ENCODE measurements at regions not wholly inside any gene's neighbourhood (a gene's known extent, or its start where the extent isn't known, plus 50 kb on each side); places are given as distances from the start of the nearest gene placed in this dataset.
"Not testable (repeated sequence)": the region's sequence is repeated elsewhere in the genome, so short reads cannot be mapped to it uniquely, and the experiment has no call there.

DNA sequence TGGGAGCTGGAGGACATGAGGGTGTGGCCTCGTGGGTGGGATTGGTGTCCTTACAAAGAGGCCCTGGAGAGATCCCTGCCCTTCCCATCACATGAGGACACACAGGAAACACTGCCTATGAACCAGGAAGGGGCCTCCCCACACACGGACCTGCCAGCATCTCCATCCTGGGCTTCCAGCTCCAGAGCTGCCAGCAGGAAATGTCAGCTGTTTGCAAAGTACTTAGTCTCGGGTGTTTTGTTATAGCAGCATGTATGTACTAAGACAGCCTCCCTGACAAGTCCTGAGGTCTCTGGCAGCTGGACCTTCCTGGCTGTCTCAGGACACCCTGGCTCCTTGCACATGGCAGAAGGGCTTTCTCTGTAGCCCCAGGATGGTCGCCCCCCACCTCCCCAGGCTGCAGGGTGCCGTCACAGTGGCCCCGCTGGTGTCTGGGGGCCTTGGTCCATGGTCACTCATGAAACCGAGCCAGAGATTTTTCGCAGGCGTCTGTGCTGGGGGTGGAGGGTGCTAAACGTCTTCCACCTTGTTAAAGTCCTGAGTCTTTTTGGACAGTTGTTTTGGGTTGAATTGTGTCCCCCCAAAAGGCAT, 157.0 kb upstream of the ZNF469 start:
- TF ChIP-seq, protein P1, sequence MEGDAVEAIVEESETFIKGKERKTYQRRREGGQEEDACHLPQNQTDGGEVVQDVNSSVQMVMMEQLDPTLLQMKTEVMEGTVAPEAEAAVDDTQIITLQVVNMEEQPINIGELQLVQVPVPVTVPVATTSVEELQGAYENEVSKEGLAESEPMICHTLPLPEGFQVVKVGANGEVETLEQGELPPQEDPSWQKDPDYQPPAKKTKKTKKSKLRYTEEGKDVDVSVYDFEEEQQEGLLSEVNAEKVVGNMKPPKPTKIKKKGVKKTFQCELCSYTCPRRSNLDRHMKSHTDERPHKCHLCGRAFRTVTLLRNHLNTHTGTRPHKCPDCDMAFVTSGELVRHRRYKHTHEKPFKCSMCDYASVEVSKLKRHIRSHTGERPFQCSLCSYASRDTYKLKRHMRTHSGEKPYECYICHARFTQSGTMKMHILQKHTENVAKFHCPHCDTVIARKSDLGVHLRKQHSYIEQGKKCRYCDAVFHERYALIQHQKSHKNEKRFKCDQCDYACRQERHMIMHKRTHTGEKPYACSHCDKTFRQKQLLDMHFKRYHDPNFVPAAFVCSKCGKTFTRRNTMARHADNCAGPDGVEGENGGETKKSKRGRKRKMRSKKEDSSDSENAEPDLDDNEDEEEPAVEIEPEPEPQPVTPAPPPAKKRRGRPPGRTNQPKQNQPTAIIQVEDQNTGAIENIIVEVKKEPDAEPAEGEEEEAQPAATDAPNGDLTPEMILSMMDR (IDR thresholded peaks at IDR 0.05), result not testable (repeated sequence)
- not testable (repeated sequence) for TF ChIP-seq POLR2A (IDR thresholded peaks at IDR 0.05)
